ENCODE measurements at regions not wholly inside any gene's neighbourhood (a gene's known extent, or its start where the extent isn't known, plus 50 kb on each side); places are given as distances from the start of the nearest gene placed in this dataset.
"Not testable (repeated sequence)": the region's sequence is repeated elsewhere in the genome, so short reads cannot be mapped to it uniquely, and the experiment has no call there.

DNA sequence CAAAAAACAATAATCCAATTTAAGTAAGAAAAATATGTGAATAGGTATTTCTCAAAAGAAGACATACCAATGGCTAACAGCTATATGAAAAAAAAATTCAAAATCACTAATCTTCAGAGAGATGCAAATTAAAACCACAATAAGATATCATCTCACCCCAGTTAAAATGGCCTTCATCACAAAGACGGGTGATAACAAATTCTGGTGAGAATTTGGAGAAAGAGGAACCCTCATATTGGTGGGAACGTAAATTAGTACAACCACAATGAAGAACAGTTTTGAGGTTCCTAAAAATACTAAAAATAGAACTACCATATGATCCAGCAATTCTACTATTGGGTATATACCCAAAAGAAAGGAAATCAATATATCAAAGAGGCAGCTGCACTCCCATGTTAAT is 94.3 kb downstream of the TMEM167A start:
- 91% methylated on average over 2 of the region's 2 CpGs for WGBS (ENCODE audit: missing lambda C conversion rate)
- ChIA-PET POLR2A (interaction anchor here (1.0 kb wide), 1 partner anchor 95 kb away, joined by 3 read pairs; the partner anchor contains the start of genes TMEM167A and XRCC4), CTCF (interaction anchor here (0.5 to 1.3 kb wide), 2 partner anchors 12 to 248 kb away, joined by 3 read pairs; no protein-coding TSS in a partner anchor)
- TF ChIP-seq HOXA7 (CRISPR knock-in tag; IDR thresholded peaks at IDR 0.05) (no peak), HMGXB4 (CRISPR knock-in tag; IDR thresholded peaks at IDR 0.05; ENCODE audit: borderline replicate concordance) (no peak), POLR2A (IDR thresholded peaks at IDR 0.05; ENCODE audit: low read length) (no peak)
- no peak for FAIRE-seq
- ATAC-seq, result no peak
- Histone ChIP-seq H3K4me2 (no peak overlapping the region), H3K4me1 (peaks cover 27% of the 10 kb centered on the region), H3K4me3 (no peak overlapping the region), H3K27ac (no peak overlapping the region), H3K9me3 (no peaks in the 10 kb centered on the region)
- no peak for DNase-seq (ENCODE audit: low read depth in 1 of 2, low spot score in 1 of 2)

DNA sequence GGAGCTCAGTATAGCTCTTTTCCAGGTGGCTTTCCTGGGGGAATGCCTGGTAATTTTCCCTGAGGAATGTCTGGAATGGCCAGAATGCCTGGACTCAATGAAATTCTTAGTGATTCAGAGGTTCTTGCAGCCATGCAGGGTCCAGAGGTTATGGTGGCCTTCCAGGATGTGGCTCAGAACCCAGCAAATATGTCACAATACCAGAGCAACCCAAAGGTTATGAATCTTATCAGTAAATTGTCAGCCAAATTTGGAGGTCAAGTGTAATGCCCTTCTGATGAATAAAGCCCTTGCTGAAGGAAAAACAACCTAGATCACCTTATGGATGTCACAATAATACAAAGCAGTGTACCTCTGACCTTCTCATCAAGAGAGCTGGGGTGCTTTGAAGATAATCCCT is 100.3 kb downstream of the TMEM167A start:
- TF ChIP-seq GATA3 (IDR thresholded peaks at IDR 0.05; ENCODE audit: borderline replicate concordance), result peak; percentile 54; the same call in 1 of the 2 replicates
- peak in 1 of 2 experiments; percentile 27; a peak in 1 of 5 replicates for TF ChIP-seq RAD21 (conservative IDR thresholded peaks at IDR 0.05 in 1 of 2, IDR thresholded peaks at IDR 0.05 in 1 of 2)
- TF ChIP-seq CEBPB (IDR thresholded peaks at IDR 0.05), result peak; percentile 68 to 83; a peak in 3 of 4 replicates
- TF ChIP-seq JUNB (IDR thresholded peaks at IDR 0.05), result peak; percentile 59; the same call in 1 of the 2 replicates
- TF ChIP-seq JUN (IDR thresholded peaks at IDR 0.05), result 0 out of 5 replicates have a peak, but pooled peaks of 1 of the 2 experiments have one; percentile 24
- TF ChIP-seq EP300 (IDR thresholded peaks at IDR 0.05), result peak; percentile 26 to 73; a peak in 3 of 5 replicates
- TF ChIP-seq FOSL2 (IDR thresholded peaks at IDR 0.05), result 0 out of 2 replicates have a peak, but pooled peaks have one; percentile 16
- peak; percentile 29; the same call in 1 of the 2 replicates for TF ChIP-seq FOSL2 (CRISPR knock-in tag; IDR thresholded peaks at IDR 0.05)
- DNase-seq (ENCODE audit: low read depth in 1 of 2, low spot score in 1 of 2) (peak in 1 of 2 experiments; percentile 47), ATAC-seq (peak in 1 of 2 experiments; percentile 71; a peak in 3 of 6 replicates)
- Histone ChIP-seq H3K4me2 (peak overlapping the region; percentile 37), H3K4me1 (peaks cover 20% of the 10 kb centered on the region), H3K27ac (peak overlapping the region in 1 of 2 experiments; percentile 58; a peak in 5 of 6 replicates)
- POLR2A ChIA-PET, CTCF ChIA-PET, H3K4me3 ChIP-seq, H3K9me3 ChIP-seq, FAIRE-seq: not testable (repeated sequence)

DNA sequence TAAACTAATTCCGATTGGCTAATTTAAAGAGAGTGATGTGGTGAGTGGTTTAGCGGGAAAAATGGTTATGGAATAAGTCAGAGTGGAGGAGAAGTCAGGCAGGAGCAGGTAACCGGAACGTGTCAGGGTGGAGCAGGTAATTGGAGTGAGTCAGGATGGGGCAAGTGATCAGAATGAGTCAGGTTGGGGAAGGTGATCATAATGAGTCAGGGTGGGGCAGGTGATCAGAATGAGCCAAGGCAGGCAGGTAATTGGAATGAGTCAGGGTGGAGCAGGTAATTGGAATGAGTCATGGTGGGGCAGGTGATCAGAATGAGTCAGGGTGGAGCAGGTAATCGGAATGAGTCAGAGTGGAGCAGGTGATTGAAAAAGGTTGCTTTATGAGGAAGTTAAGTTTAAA is 101.4 kb downstream of the TMEM167A start:
- CTCF ChIA-PET, result interaction anchor here (0.6 kb wide), 1 partner anchor 34 kb away, joined by 3 read pairs; no protein-coding TSS in a partner anchor
- H3K4me3 ChIP-seq, result no peak overlapping the region
- ATAC-seq (no peak), FAIRE-seq (no peak), DNase-seq (ENCODE audit: low read depth in 1 of 2, low spot score in 1 of 2) (no peak)
- 0 out of 3 replicates have a peak, but pooled peaks cover 3% of the 10 kb centered on the region for H3K9me3 ChIP-seq
- H3K4me1 ChIP-seq, result peaks cover 20% of the 10 kb centered on the region
- no peak overlapping the region for H3K4me2 ChIP-seq
- no peak for TF ChIP-seq CBX8 (IDR thresholded peaks at IDR 0.05)
- TF ChIP-seq FOSL2 (IDR thresholded peaks at IDR 0.05), result peak; percentile 47; the same call in 1 of the 2 replicates
- TF ChIP-seq FOSL2 (CRISPR knock-in tag; IDR thresholded peaks at IDR 0.05), result peak; percentile 68
- POLR2A ChIA-PET, result no interaction called here
- 62% methylated on average over 5 of the region's 5 CpGs for WGBS (ENCODE audit: missing lambda C conversion rate)
- H3K27ac ChIP-seq, result peak overlapping the region in 1 of 2 experiments; percentile 58; a peak in 3 of 6 replicates

- TF ChIP-seq KDM1A (IDR thresholded peaks at IDR 0.05; ENCODE audit: low read depth), result no peak
- TF ChIP-seq RCOR1 (IDR thresholded peaks at IDR 0.05; ENCODE audit: low read depth, low read length), result no peak
- TF ChIP-seq ZSCAN20 (CRISPR knock-in tag; IDR thresholded peaks at IDR 0.05), result no peak
- TF ChIP-seq GATA3 (IDR thresholded peaks at IDR 0.05; ENCODE audit: borderline replicate concordance), result no peak
- no peak for TF ChIP-seq JUN (IDR thresholded peaks at IDR 0.05)
- no peak for TF ChIP-seq NFE2L2 (conservative IDR thresholded peaks at IDR 0.05; ENCODE audit: low read length)
- TF ChIP-seq HOXB13 (CRISPR knock-in tag; IDR thresholded peaks at IDR 0.05; ENCODE audit: low read depth), result no peak
- TF ChIP-seq, protein P1, sequence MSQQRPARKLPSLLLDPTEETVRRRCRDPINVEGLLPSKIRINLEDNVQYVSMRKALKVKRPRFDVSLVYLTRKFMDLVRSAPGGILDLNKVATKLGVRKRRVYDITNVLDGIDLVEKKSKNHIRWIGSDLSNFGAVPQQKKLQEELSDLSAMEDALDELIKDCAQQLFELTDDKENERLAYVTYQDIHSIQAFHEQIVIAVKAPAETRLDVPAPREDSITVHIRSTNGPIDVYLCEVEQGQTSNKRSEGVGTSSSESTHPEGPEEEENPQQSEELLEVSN (IDR thresholded peaks at IDR 0.05; ENCODE audit: borderline replicate concordance, low read depth), result no peak
- TF ChIP-seq RFX5 (IDR thresholded peaks at IDR 0.05), result no peak
- TF ChIP-seq CBX2 (IDR thresholded peaks at IDR 0.05; ENCODE audit: borderline replicate concordance, low read depth), result no peak
- no peak for TF ChIP-seq JUNB (IDR thresholded peaks at IDR 0.05)
- TF ChIP-seq TP53 (CRISPR knock-in tag; IDR thresholded peaks at IDR 0.05), result no peak
- no peak for TF ChIP-seq POLR2AphosphoS2 (conservative IDR thresholded peaks at IDR 0.05; ENCODE audit: low read length)
- TF ChIP-seq CEBPB (IDR thresholded peaks at IDR 0.05), result no peak
- TF ChIP-seq PHF8 (IDR thresholded peaks at IDR 0.05; ENCODE audit: borderline replicate concordance, low read depth), result no peak
- no peak overlapping the region for H3K4me3 ChIP-seq
- CTCF ChIA-PET, result no interaction called here
- H3K4me1 ChIP-seq, result peaks cover 20% of the 10 kb centered on the region
- POLR2A ChIA-PET, result no interaction called here
- H3K9me3 ChIP-seq, result 0 out of 3 replicates have a peak, but pooled peaks cover 3% of the 10 kb centered on the region
- DNase-seq (ENCODE audit: low read depth in 1 of 2, low spot score in 1 of 2) (no peak), FAIRE-seq (no peak), ATAC-seq (no peak)
- no peak overlapping the region for H3K4me2 ChIP-seq
- WGBS (ENCODE audit: missing lambda C conversion rate), result 67% methylated on average over 9 of the region's 9 CpGs
- H3K27ac ChIP-seq, result peak overlapping the region in 1 of 2 experiments; percentile 58; a peak in 3 of 6 replicates
Measured at GRCh38 chr5:82975396-82975795, 101.8 kb downstream of the TMEM167A start.

DNA sequence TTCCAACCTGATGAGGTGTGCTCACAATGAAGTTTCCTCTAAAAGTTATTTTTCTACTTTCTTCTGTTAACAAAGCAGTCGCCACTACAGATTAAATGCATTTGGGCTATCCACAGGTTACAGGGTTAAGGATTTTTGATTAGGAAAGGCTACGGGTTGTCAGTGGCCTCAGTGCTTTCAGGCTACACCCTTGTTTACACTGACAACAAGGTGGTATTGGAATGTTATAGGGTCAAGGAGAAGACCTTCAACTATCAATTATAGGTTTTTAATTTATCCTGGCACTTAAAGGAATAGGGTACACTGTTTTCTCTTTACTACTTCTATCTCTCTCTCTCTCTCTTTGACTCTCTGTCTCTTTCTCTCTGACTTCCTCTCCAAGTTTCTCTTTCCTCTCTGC is 102.8 kb downstream of the TMEM167A start:
- H3K9me3 ChIP-seq; H3K4me2 ChIP-seq; ATAC-seq; FAIRE-seq; DNase-seq (ENCODE audit: low read depth in 1 of 2, low spot score in 1 of 2); CTCF ChIA-PET; H3K4me3 ChIP-seq; POLR2A ChIA-PET: not testable (repeated sequence)
- Histone ChIP-seq H3K4me1 (peaks cover 24% of the 10 kb centered on the region), H3K27ac (peak overlapping the region in 1 of 2 experiments; percentile 58; a peak in 3 of 6 replicates)
- 56% methylated on average over 2 of the region's 2 CpGs for WGBS (ENCODE audit: missing lambda C conversion rate)
